NB4 (cell line): ENCODE measurements at regions not wholly inside any gene's neighbourhood (a gene's known extent, or its start where the extent isn't known, plus 50 kb on each side); places are given as distances from the start of the nearest gene placed in this dataset.

ENCODE experiments used
- DNase-seq: peaks from one replicate; pipeline ENCODE4 v3.0.0; 2010; ENCODE audit warnings: low read depth
- H3K4me3 ChIP-seq: one replicate; pipeline ENCODE4 v1.5.1; 2011; ENCODE audit warnings: mild to moderate bottlenecking, low read depth, low read length, moderate library complexity
- MYC ChIP-seq: IDR thresholded peaks from 2 replicates; pipeline ENCODE4 v1.6.1; 2011; ENCODE audit warnings: low read depth, low read length
- POLR2A ChIP-seq: IDR thresholded peaks from 2 replicates; pipeline ENCODE4 v1.6.1; 2011; ENCODE audit warnings: mild to moderate bottlenecking; ENCODE audit not compliant: insufficient read length; ENCODE audit errors: extremely low read depth
- TF ChIP-seq, protein P1 (sequence below): IDR thresholded peaks from one replicate; pipeline ENCODE4 v1.5.1; 2012; ENCODE audit warnings: low read depth, low read length
- TF ChIP-seq, protein P2 (sequence below): IDR thresholded peaks from 2 replicates; pipeline ENCODE4 v1.6.1; 2011; ENCODE audit warnings: low read depth, low read length

DNA sequence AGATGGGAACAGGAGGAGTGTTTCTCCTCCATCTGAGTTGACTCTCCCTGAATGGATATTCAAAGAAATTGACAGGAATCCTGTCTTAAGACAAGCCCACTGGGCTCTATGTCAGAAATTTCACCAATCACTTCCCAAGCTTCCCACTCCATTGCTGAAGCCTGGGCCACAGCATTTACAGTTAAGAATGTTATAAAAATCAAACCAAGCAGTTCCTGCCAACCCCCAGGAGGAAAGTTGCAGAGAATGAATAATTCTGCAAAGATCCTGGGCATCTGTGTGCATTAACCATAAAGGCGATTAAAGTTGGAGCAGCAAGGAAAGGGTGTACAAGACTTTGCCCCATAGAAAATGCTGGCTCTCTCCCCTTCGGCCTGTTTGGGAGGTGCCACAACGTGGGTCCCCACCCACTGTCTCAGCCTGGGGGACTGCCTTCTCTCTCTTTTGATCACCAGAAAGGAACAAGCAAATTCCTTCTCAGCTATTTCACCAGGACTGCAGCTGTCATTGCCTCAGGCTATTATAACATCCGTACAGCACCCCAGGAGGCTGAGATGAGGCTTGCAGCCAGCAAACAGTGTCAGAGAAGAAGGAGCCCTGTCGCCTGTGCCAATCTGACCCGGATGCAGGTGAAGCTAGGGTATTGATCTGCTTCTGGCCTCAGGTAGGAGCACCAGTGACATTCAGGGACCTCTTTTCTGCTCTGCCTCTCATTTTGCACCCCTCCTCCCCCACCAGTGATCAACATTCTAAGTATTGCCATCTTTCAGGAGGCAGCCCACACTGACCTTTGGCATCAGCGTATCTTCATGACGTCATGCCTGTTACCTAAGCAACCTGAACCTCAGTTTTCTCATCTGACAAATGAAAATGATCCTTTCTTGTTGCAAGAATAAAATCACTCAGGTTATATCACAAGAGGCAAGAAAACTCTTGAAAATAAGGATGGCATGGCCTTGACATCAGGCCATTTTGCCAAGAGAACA lies 219.0 kb downstream of the SH3BP4 start:
- TF ChIP-seq POLR2A: no peak
- TF ChIP-seq, protein P1, sequence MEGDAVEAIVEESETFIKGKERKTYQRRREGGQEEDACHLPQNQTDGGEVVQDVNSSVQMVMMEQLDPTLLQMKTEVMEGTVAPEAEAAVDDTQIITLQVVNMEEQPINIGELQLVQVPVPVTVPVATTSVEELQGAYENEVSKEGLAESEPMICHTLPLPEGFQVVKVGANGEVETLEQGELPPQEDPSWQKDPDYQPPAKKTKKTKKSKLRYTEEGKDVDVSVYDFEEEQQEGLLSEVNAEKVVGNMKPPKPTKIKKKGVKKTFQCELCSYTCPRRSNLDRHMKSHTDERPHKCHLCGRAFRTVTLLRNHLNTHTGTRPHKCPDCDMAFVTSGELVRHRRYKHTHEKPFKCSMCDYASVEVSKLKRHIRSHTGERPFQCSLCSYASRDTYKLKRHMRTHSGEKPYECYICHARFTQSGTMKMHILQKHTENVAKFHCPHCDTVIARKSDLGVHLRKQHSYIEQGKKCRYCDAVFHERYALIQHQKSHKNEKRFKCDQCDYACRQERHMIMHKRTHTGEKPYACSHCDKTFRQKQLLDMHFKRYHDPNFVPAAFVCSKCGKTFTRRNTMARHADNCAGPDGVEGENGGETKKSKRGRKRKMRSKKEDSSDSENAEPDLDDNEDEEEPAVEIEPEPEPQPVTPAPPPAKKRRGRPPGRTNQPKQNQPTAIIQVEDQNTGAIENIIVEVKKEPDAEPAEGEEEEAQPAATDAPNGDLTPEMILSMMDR: peak; percentile 3
- TF ChIP-seq MYC: no peak
- H3K4me3 ChIP-seq: no peak overlapping the region
- peak; percentile 5 for DNase-seq

DNA sequence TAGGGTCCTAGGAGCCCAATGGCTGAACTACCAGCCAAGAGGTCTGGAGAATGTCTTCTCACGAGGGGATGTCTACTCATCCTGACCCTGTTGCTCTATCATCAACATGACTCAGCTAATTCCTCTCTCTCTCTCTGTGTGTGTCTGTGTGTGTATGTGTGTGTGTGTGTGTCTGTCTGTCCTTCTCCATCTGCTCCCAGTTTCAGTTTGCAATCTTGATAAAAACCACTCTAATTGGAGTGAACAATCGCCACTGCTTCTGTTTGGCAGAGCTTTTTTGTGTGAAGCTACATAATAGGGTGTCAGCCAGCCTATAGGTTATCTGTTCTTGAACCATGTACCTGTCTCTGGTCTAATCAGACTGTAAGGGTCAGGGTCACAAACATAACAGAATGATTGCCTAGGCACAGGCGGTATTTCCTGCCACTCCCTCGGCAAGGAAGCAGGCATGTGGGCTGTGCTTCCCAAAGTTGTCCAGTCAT lies 219.8 kb downstream of the SH3BP4 start:
- H3K4me3 ChIP-seq: no peak overlapping the region
- no peak for DNase-seq
- no peak for TF ChIP-seq MYC

DNA sequence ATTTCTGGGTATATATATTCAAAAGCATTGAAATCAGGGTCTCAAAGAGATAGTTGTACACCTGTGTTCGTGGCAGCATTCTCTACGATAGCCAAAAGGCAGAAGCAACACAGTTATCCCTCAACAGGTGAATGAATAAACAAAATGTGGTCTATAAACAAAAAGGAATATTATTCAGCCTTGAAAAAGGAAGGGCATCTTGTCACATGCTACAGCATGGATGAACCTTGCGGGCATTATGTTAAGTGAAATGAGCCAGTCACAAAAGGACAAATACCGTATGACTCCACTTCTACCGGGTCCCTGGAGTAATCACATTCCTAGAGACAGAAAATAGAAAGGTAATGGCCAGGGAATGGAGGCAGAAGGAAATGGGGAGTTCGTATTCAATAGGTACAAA lies 228.8 kb downstream of the SH3BP4 start:
- H3K4me3 ChIP-seq: no peak overlapping the region
- TF ChIP-seq POLR2A (no peak), MYC (no peak)
- TF ChIP-seq, protein P2, sequence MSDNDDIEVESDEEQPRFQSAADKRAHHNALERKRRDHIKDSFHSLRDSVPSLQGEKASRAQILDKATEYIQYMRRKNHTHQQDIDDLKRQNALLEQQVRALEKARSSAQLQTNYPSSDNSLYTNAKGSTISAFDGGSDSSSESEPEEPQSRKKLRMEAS: no peak
- TF ChIP-seq, protein P1: no peak
- DNase-seq: no peak

DNA sequence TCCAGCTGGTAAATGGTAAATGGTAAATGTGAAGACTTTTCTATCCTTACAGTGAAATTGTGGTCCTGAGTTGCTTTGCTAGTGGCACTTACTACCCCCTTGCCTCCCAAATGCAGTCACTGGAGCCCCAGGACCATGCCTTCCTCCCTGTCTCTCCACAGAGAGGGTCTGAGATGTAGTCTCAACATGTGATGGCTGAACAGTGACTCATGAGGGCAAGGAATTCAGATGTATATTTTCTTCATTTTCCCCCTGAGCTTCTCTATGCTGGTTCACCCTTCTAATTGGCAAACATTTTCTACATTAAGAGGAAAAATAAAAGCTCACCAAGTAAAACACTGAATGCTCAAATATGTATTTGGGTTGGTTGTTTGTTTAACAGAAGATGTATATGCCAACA lies 232.0 kb downstream of the SH3BP4 start:
- TF ChIP-seq, protein P1: no peak
- TF ChIP-seq, protein P2: no peak
- TF ChIP-seq POLR2A (no peak), MYC (no peak)
- DNase-seq: no peak
- no peak overlapping the region for H3K4me3 ChIP-seq

DNA sequence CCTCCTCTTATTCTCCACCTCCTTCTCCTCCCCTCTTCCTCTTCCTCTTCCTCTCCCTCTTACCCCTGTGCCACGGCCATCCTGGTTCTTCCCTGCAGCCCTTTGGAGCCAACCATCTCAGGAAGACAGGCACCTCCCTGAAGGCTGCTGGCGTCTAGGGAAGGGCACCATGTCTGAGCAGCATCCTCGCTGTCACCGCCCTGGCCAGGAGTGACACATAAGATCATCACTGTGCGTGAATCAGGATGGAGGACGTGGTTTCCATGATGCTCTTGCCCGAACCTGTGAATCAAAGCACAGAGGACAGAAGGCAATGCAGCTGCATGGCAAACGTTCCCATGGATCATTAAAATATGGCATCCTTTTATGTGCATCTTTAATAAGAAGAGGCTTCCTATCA lies 236.0 kb downstream of the SH3BP4 start:
- no peak for DNase-seq
- no peak overlapping the region for H3K4me3 ChIP-seq

DNA sequence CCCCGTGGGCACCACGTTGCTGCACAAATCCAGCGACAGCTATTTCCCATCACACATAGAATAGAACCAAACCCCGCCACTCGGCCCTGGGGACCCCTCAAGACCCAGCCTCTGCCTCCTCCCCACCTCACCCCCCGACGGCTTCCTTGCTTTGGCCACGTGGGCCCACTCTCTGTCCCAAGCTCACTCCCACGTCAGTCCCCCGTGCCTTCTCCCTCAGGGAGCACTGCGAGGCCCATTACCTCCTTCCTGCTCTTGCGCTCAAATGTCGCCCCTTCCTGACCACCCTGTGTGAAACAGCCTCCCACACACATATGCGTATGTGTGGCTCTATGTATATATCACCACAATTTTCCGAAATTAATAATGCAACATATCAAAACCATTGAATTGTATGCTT lies 239.7 kb downstream of the SH3BP4 start:
- no peak for DNase-seq

More for the DNA sequence above, 236.0 kb downstream of the SH3BP4 start:
- TF ChIP-seq, protein P1: no peak
- TF ChIP-seq MYC (no peak), POLR2A (no peak)

More for the DNA sequence above, 239.7 kb downstream of the SH3BP4 start:
- H3K4me3 ChIP-seq: no peak overlapping the region
- no peak for TF ChIP-seq POLR2A
- TF ChIP-seq, protein P2: no peak
- no peak for TF ChIP-seq MYC
- TF ChIP-seq, protein P1: no peak
